ENCODE measurements at regions not wholly inside any gene's neighbourhood (a gene's known extent, or its start where the extent isn't known, plus 50 kb on each side); places are given as distances from the start of the nearest gene placed in this dataset.
"Not testable (repeated sequence)": the region's sequence is repeated elsewhere in the genome, so short reads cannot be mapped to it uniquely, and the experiment has no call there.

- DNase-seq, result no peak
Measured at GRCh38 chr9:117775591-117775990, 71.4 kb downstream of the TLR4 start.

DNA sequence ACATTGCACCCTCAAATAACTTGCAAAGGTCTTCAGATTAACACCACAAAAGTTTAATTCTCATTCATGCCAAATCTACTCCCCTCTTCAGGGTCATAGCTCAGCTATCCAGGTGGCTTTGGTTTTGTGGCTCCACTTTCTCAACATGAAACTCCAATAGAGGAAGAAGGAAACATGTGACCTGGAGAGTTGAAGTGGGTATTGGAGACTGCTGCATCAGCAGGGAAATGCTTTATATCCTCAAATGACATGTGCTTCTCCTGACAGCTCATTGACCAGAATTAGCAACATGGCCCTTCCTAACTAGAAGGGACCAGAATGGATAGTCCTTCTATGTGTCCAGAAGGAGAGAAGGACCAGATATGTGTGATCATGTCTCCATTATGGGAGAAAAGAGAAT, 73.6 kb downstream of the TLR4 start:
- DNase-seq, result no peak

- DNase-seq, result no peak
Measured at GRCh38 chr9:117779760-117780159, 75.6 kb downstream of the TLR4 start.

- peak; percentile 78 to 80 for DNase-seq
Measured at GRCh38 chr9:117782931-117783788, 79.0 kb downstream of the TLR4 start.

- DNase-seq, result peak in 1 of 2 experiments; percentile 1
Measured at GRCh38 chr9:117783828-117784227, 79.6 kb downstream of the TLR4 start.

GRCh38 chr9:117784996-117785395, 80.8 kb downstream of the TLR4 start:
- DNase-seq, result no peak

GRCh38 chr9:117787746-117788145, 83.5 kb downstream of the TLR4 start:
- DNase-seq, result no peak

DNA sequence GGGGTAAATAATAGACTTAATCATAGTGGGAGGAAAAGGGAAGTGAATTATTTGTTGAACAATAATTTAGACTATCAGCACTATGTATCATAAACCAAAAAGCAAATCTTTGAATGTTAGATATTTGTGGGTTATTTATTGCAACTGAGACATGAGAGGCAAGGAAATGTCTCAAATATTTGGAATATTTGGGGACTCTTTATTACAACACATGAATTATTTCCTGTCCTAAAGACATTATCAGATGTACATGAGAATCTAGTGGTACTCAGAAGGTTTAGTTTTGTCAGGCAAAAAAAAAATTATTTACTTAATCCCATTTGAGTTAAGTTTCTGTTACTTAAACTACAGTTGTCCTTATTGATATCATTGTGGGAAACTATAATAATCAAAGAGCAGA, 91.1 kb downstream of the TLR4 start:
- no peak for DNase-seq

- DNase-seq, result no peak
Measured at GRCh38 chr9:117796681-117797080, 92.5 kb downstream of the TLR4 start.

DNA sequence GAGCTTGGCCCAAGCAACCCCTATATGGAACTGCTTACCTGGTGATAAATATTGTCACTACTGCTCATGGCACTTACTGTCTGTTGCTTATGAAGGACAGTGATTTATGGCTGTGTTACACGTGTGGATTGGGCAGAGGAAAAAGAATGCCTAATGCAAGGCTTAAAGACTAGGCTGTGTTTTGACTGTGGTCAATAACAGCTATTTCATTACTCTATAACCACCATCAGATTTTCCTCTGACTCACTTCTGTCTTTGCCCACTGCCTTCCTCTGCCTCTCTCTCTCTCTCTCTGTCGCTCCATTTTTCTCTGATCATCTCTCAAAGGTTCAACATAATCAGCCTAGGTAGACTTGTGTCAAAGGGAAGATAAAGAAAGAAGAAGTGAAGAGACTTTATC, 96.2 kb downstream of the TLR4 start:
- DNase-seq, result no peak

GRCh38 chr9:117809751-117810150, 105.5 kb downstream of the TLR4 start:
- DNase-seq, result no peak

GRCh38 chr9:117815315-117815714, 111.1 kb downstream of the TLR4 start:
- no peak for DNase-seq

DNA sequence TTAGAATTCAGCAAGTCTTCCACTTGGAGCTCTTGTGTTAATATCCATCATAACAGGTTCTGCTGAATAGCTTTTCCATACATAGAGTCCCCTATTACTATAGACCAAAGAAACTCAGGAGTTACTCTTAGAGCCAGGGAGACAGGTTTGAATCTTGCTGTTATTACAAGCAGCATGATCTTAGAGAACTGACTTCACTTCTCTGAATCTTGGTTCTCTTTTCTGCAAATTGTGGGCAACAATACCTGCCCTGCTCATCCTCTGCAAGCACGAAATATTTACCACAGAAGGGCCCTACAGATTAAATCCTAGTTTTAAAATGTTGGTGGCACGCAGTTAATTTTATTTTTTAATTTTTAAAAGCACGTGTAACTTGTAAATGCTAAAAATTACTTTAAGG, 111.7 kb downstream of the TLR4 start:
- DNase-seq, result no peak

DNA sequence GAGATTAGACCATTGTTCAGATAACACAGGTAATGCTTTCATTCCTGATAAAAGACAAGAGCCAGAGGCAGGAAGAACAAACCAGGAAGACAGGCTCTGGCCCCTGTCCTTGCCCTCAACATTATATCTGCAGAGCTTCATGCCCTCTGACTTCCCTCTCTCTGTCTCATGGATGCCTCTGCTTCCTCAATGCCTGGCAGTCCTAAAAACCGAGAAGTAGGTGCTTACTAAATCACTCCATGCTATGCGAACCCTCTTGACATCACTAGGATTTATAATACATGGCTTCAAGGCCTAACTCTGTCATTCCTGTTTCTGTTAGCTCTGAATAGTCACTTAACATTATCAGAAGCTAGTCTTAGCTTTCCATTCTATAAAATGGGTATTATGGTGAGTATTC, 117.8 kb downstream of the TLR4 start:
- DNase-seq, result no peak

DNA sequence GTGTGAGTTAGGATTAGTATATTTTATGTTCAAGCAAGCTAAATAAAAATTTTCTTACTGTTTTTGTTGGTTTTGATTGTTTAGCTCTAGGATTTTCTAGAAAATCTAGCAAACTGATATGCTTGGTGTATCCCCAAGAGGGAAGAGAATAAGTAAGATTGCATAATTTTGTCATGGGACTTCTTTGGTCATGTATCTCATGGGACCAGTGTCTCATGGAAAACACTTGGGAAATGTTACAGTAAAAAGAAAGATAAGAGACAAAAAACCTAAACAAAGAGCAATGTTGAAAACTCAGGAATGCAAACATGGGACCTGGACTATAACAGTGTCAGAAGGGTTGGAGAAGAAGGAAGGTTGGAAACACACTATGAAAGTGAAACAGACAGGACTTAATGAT, 119.4 kb downstream of the TLR4 start:
- DNase-seq, result no peak

GRCh38 chr9:117825609-117826347, 121.6 kb downstream of the TLR4 start:
- peak; percentile 55 to 58 for DNase-seq

DNA sequence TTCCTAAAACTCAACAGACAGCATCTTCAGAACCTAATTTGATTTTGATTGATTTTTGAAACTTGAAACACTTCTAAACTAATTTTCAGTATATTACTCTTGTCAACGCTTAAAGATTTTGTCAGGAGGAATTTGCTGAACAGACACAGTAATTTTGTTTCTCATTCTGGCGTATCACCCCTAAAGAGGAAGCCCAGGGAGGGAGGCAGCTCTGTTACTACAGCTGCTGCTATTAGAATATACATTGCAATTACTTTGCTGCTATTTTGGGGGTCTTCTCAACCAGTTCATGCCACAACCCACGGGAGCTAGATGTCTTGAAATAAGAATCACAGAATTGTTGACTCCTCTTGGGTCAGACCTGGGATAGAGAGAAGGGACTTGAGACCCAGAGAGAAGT, 122.6 kb downstream of the TLR4 start:
- no peak for DNase-seq

DNA sequence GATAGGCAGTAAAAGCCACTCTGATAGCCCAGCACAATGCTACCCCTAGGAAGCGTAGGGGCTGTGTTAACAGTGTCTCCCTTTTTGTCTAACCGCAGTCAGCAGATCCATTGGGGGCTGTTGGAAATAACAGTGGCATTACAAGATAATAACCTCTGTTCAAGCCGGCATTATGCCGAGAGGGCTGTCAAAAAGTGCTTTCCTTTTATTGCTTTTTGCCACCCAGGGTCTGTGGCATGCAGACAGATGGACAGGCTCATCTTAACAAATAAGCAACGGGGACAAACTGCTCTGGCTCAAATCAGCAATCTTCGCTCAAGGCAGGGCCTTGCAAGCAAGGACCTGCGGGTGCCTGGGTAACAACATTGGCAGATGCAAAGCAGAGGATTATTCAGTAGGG, 123.3 kb downstream of the TLR4 start:
- DNase-seq, result no peak

DNA sequence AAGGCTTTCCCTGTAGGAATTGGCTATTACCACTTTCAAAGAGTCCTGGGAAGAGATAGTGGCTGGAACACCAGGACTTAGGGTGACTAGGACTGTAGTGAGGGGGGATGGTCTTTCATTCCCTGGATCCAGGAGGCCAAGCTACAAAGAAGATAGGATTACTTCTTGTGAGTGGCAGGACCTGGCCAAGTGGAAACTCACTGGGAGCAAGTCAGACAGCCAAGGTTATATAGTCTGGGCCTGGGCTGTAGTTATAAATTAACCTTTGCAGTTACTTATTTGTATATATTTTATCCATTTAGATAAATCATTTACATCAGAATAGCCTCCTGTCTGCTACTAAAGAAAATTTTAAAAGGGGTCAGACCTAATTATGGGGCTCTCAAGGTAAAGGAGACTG, 124.3 kb downstream of the TLR4 start:
- no peak for DNase-seq

GRCh38 chr9:117835798-117836197, 131.6 kb downstream of the TLR4 start:
- no peak for DNase-seq

- DNase-seq, result no peak
Measured at GRCh38 chr9:117839862-117840261, 135.7 kb downstream of the TLR4 start.

GRCh38 chr9:117851836-117852461, 147.7 kb downstream of the TLR4 start:
- DNase-seq, result not testable (repeated sequence)

GRCh38 chr9:117858561-117858960, 154.4 kb downstream of the TLR4 start:
- DNase-seq, result no peak

GRCh38 chr9:117860849-117861248, 156.6 kb downstream of the TLR4 start:
- no peak for DNase-seq
